Neuronal stem cell (in vitro differentiated cells): ENCODE measurements at regions not wholly inside any gene's neighbourhood (a gene's known extent, or its start where the extent isn't known, plus 50 kb on each side); places are given as distances from the start of the nearest gene placed in this dataset.
"Not testable (repeated sequence)": the region's sequence is repeated elsewhere in the genome, so short reads cannot be mapped to it uniquely, and the experiment has no call there.

Experiments used
- DNase-seq: peaks from one replicate; pipeline ENCODE4 v3.0.0-alpha.2; 2013; ENCODE audit warnings: low spot score
- H2AFZ ChIP-seq: one replicate; pipeline ENCODE4 v1.6.1; 2013; ENCODE audit warnings: mild to moderate bottlenecking, low read length, inconsistent platforms
- H2AK5ac ChIP-seq: 2 replicates; pipeline ENCODE4 v1.6.1; 2013; ENCODE audit warnings: low read depth, mild to moderate bottlenecking, inconsistent platforms, low read length, moderate library complexity, mixed read lengths
- H2BK120ac ChIP-seq: 2 replicates; pipeline ENCODE4 v1.6.1; 2013; ENCODE audit warnings: low read depth, mild to moderate bottlenecking, inconsistent platforms, low read length, moderate library complexity, mixed read lengths
- H2BK12ac ChIP-seq: one replicate; pipeline ENCODE4 v1.6.1; 2013; ENCODE audit warnings: low read length, inconsistent platforms
- H2BK15ac ChIP-seq: 2 replicates; pipeline ENCODE4 v1.6.1; 2013; ENCODE audit warnings: mild to moderate bottlenecking, low read length, inconsistent platforms, mixed read lengths
- H2BK5ac ChIP-seq: one replicate; pipeline ENCODE4 v1.6.1; 2013; ENCODE audit warnings: inconsistent platforms, mild to moderate bottlenecking, low read length, moderate library complexity
- H3K14ac ChIP-seq: one replicate; pipeline ENCODE4 v1.6.1; 2013; ENCODE audit warnings: low read length, inconsistent platforms
- H3K18ac ChIP-seq: 2 replicates; pipeline ENCODE4 v1.6.1; 2013; ENCODE audit warnings: low read length, inconsistent platforms
- H3K23ac ChIP-seq: 2 replicates; pipeline ENCODE4 v1.6.1; 2013; ENCODE audit warnings: low read depth, mild to moderate bottlenecking, mixed read lengths, low read length, inconsistent platforms; ENCODE audit not compliant: poor library complexity
- H3K27ac ChIP-seq: replicated peaks from 3 replicates; pipeline ENCODE4 v1.5.1; 2013; ENCODE audit warnings: low read length, inconsistent platforms
- H3K27me3 ChIP-seq, 3 experiments: 2 replicates each; pipeline ENCODE4 v1.6.1; 2013; ENCODE audit warnings: low read length in 3 of 3, mild to moderate bottlenecking in 2 of 3, inconsistent platforms in 1 of 3, low read depth in 1 of 3, mixed read lengths in 1 of 3, moderate library complexity in 1 of 3; ENCODE audit not compliant: control insufficient read depth in 3 of 3, insufficient read depth in 3 of 3
- H3K36me3 ChIP-seq, 2 donors: replicated peaks in 1 of 2; 2 replicates each; pipeline ENCODE4 v1.6.1; 2013; ENCODE audit warnings: low read length in 2 of 2; ENCODE audit not compliant: control insufficient read depth in 2 of 2, insufficient read depth in 2 of 2
- H3K4ac ChIP-seq: 2 replicates; pipeline ENCODE4 v1.6.1; 2013; ENCODE audit warnings: inconsistent platforms, mild to moderate bottlenecking, low read length, moderate library complexity
- H3K4me1 ChIP-seq, 2 donors: 1 replicate in 1 of 2; 2 replicates in 1 of 2; pipeline ENCODE4 v1.6.1; 2013; ENCODE audit warnings: low read length in 2 of 2, low read depth in 1 of 2; ENCODE audit not compliant: control insufficient read depth in 2 of 2, insufficient read depth in 1 of 2
- H3K4me2 ChIP-seq: one replicate; pipeline ENCODE4 v1.6.1; 2013; ENCODE audit warnings: mild to moderate bottlenecking, low read length, inconsistent platforms; ENCODE audit not compliant: insufficient read depth, poor library complexity, severe bottlenecking
- H3K4me3 ChIP-seq, 2 donors: 2 replicates each; pipeline ENCODE4 v1.5.1; 2013; ENCODE audit warnings: low read length in 2 of 2, mild to moderate bottlenecking in 2 of 2, inconsistent platforms in 1 of 2, moderate library complexity in 1 of 2
- H3K79me1 ChIP-seq: one replicate; pipeline ENCODE4 v1.6.1; 2013; ENCODE audit warnings: low read depth, mild to moderate bottlenecking, inconsistent platforms, low read length, moderate library complexity
- H3K9ac ChIP-seq: one replicate; pipeline ENCODE4 v1.6.1; 2013; ENCODE audit warnings: mild to moderate bottlenecking, low read depth, low read length, inconsistent platforms; ENCODE audit not compliant: poor library complexity
- H3K9me3 ChIP-seq, 2 donors: replicated peaks in 1 of 2; 2 replicates each; pipeline versions ENCODE3 to v1.6.1; 2013; ENCODE audit warnings: low read length in 2 of 2, mild to moderate bottlenecking in 2 of 2, inconsistent platforms in 1 of 2, low read depth in 1 of 2, mixed read lengths in 1 of 2, moderate library complexity in 1 of 2; ENCODE audit not compliant: control insufficient read depth in 2 of 2, insufficient read depth in 1 of 2
- H4K8ac ChIP-seq: one replicate; pipeline ENCODE4 v1.6.1; 2013; ENCODE audit warnings: low read depth, mild to moderate bottlenecking, inconsistent platforms, low read length, moderate library complexity
- H4K91ac ChIP-seq: one replicate; pipeline ENCODE4 v1.6.1; 2013; ENCODE audit warnings: low read length, low read depth, mild to moderate bottlenecking, inconsistent platforms; ENCODE audit not compliant: poor library complexity
- WGBS, 2 donors: extraction: QIAGEN DNeasy Blood & Tissue Kit; methylation state at CpG; one replicate each; pipeline ENCODE4 v1.1.7; 2013; ENCODE audit warnings: missing lambda C conversion rate in 2 of 2, mixed read lengths in 1 of 2; ENCODE audit not compliant: insufficient read length in 2 of 2, insufficient replicate concordance in 1 of 2; ENCODE audit errors: extremely low coverage in 2 of 2; 5-methylcytosine and 5-hydroxymethylcytosine counted together

GRCh38 chr15:20368974-20369373 is 172.6 kb downstream of the GOLGA6L6 start:
- Histone ChIP-seq H3K27me3 (no peaks in the 10 kb centered on the region), H3K9me3 (no peaks in the 10 kb centered on the region), H3K18ac (no peak overlapping the region), H2BK12ac (no peak overlapping the region), H3K23ac (no peak overlapping the region), H3K4me3 (no peak overlapping the region), H3K9ac (no peak overlapping the region), H3K4me2 (no peak overlapping the region), H3K79me1 (no peaks in the 10 kb centered on the region), H2AK5ac (no peak overlapping the region), H2BK120ac (no peak overlapping the region), H4K91ac (no peak overlapping the region), H2AFZ (no peak overlapping the region), H3K36me3 (no peaks in the 10 kb centered on the region), H4K8ac (no peak overlapping the region), H3K27ac (no peak overlapping the region), H2BK15ac (no peak overlapping the region), H2BK5ac (no peak overlapping the region), H3K14ac (no peak overlapping the region), H3K4me1 (no peaks in the 10 kb centered on the region), H3K4ac (no peak overlapping the region)
- no CpG with 5 or more reads among the region's 1 CpG for WGBS, 2 donors
- no peak for DNase-seq

GRCh38 chr15:20367093-20367492 is 174.5 kb downstream of the GOLGA6L6 start:
- H3K18ac ChIP-seq, result no peak overlapping the region
- H3K4me3 ChIP-seq, result no peak overlapping the region
- H2BK12ac ChIP-seq, result no peak overlapping the region
- WGBS, 2 donors, result no CpG with 5 or more reads among the region's 2 CpGs
- no peak overlapping the region for H3K14ac ChIP-seq
- H3K27ac ChIP-seq, result no peak overlapping the region
- no peak overlapping the region for H4K8ac ChIP-seq
- H2AK5ac ChIP-seq, result no peak overlapping the region
- no peaks in the 10 kb centered on the region for H3K27me3 ChIP-seq
- DNase-seq, result no peak
- no peaks in the 10 kb centered on the region for H3K79me1 ChIP-seq
- H3K9me3 ChIP-seq, result peaks cover 0 to 2% of the 10 kb centered on the region in 2 donors
- H3K4me2 ChIP-seq, result no peak overlapping the region
- no peak overlapping the region for H3K4ac ChIP-seq
- no peak overlapping the region for H2BK5ac ChIP-seq
- H3K4me1 ChIP-seq, result no peaks in the 10 kb centered on the region
- H2BK15ac ChIP-seq, result no peak overlapping the region
- no peaks in the 10 kb centered on the region for H3K36me3 ChIP-seq
- no peak overlapping the region for H3K23ac ChIP-seq
- H2BK120ac ChIP-seq, result no peak overlapping the region
- H2AFZ ChIP-seq, result no peak overlapping the region
- no peak overlapping the region for H4K91ac ChIP-seq
- no peak overlapping the region for H3K9ac ChIP-seq

GRCh38 chr15:20363591-20363990 is 178.0 kb downstream of the GOLGA6L6 start:
- not testable (repeated sequence) for H4K91ac ChIP-seq, H3K4ac ChIP-seq, H3K4me1 ChIP-seq, H2BK12ac ChIP-seq, H3K9ac ChIP-seq, H3K9me3 ChIP-seq, H2BK120ac ChIP-seq, DNase-seq, H3K36me3 ChIP-seq, H3K27me3 ChIP-seq, H3K23ac ChIP-seq, H2BK15ac ChIP-seq, H4K8ac ChIP-seq, H3K18ac ChIP-seq, H3K14ac ChIP-seq, H3K4me3 ChIP-seq, H3K4me2 ChIP-seq, H3K27ac ChIP-seq, H2AK5ac ChIP-seq, H3K79me1 ChIP-seq, H2BK5ac ChIP-seq
- H2AFZ ChIP-seq, result peak overlapping the region; percentile 68
- no CpG with 5 or more reads among the region's 5 CpGs for WGBS, 2 donors

GRCh38 chr15:20361091-20361490 is 180.5 kb downstream of the GOLGA6L6 start:
- no peak overlapping the region for H2BK120ac ChIP-seq
- H3K23ac ChIP-seq, result no peak overlapping the region
- no peak overlapping the region for H2BK5ac ChIP-seq
- H3K18ac ChIP-seq, result no peak overlapping the region
- H3K14ac ChIP-seq, result no peak overlapping the region
- H3K4ac ChIP-seq, result no peak overlapping the region
- no peak overlapping the region for H2BK15ac ChIP-seq
- no peak overlapping the region for H3K27ac ChIP-seq
- no peaks in the 10 kb centered on the region for H3K27me3 ChIP-seq
- no peaks in the 10 kb centered on the region for H3K79me1 ChIP-seq
- H3K4me2 ChIP-seq, result no peak overlapping the region
- no peak for DNase-seq
- no peak overlapping the region for H3K4me3 ChIP-seq
- H4K91ac ChIP-seq, result no peak overlapping the region
- no peak overlapping the region for H4K8ac ChIP-seq
- H2AFZ ChIP-seq, result no peak overlapping the region
- no peaks in the 10 kb centered on the region for H3K4me1 ChIP-seq
- H2AK5ac ChIP-seq, result no peak overlapping the region
- H3K9me3 ChIP-seq, result peaks cover 0 to 12% of the 10 kb centered on the region in 2 donors
- H3K36me3 ChIP-seq, result no peaks in the 10 kb centered on the region
- no peak overlapping the region for H3K9ac ChIP-seq
- H2BK12ac ChIP-seq, result no peak overlapping the region
